ENCODE measurements at regions not wholly inside any gene's neighbourhood (a gene's known extent, or its start where the extent isn't known, plus 50 kb on each side); places are given as distances from the start of the nearest gene placed in this dataset.

GRCh38 chr5:179472174-179472573 lies 78.2 kb upstream of the RUFY1 start:
- no peak for TF ChIP-seq POLR2A (IDR thresholded peaks at IDR 0.05; ENCODE audit: low read depth, low read length)
- TF ChIP-seq POLR2AphosphoS5 (IDR thresholded peaks at IDR 0.05; ENCODE audit: low read depth, low read length) = no peak
- TF ChIP-seq TAF1 (IDR thresholded peaks at IDR 0.05; ENCODE audit: low read depth, low read length) = no peak
- TF ChIP-seq PAX5 (IDR thresholded peaks at IDR 0.05; ENCODE audit: insufficient read depth, low read length, severe bottlenecking) = no peak

Measured in GM12891 (cell line).